HCT116 (cell line): ENCODE measurements at regions not wholly inside any gene's neighbourhood (a gene's known extent, or its start where the extent isn't known, plus 50 kb on each side); places are given as distances from the start of the nearest gene placed in this dataset.
A peak's percentile ranks its signal among the peaks of the same experiment; 100 is the strongest.

ENCODE experiments used
- ATAC-seq: fragments of 200-7000 bp; cut with Tn5 transposase; 2 replicates; pipeline ENCODE4 v1.9.1; 2020; ENCODE audit warnings: mild to moderate bottlenecking, moderate library complexity
- BruUV-seq: library from RNA; stranded (reverse); fragments of 400-500 nt; replicated peaks from 2 replicates; lab custom pipeline; 2021; lab: Mats Ljungman, UMichigan
- CTCF ChIA-PET: fragments of 300-600 bp; sonication (Branson Sonifier 250); formaldehyde crosslinking; loops from one replicate; lab custom pipeline; 2021; ENCODE audit warnings: antibody characterized with exemption; lab: Charles Lee
- POLR2A ChIA-PET: fragments of 300-600, 350-600 bp; sonication (Branson Sonifier 250); formaldehyde crosslinking; loops from one replicate; lab custom pipeline; 2021; ENCODE audit warnings: antibody characterized with exemption; lab: Charles Lee
- RAD21 ChIA-PET, 2 experiments: fragments of 300-600 bp; sonication (Branson Sonifier 250); formaldehyde crosslinking; loops; one replicate each; lab custom pipeline; 2023; ENCODE audit warnings: low total read pairs in 2 of 2; ENCODE audit not compliant: uncharacterized antibody in 2 of 2, unreplicated experiment in 2 of 2, low non-redundant PET in 1 of 2; lab: Charles Lee
- DNase-seq: peaks from one replicate; pipeline ENCODE4 v3.0.0-alpha.2; 2010; ENCODE audit warnings: low read depth, low spot score
- H2AFZ ChIP-seq: fragments of 200-600 bp; shearing (Covaris generic), sonication (generic); 2 replicates; pipeline ENCODE4 v1.6.1; 2017; ENCODE audit warnings: low read depth, mixed run types, mixed read lengths, antibody characterized with exemption, low read length; ENCODE audit not compliant: poor library complexity, severe bottlenecking
- H3K27ac ChIP-seq: 2 replicates; pipeline ENCODE4 v1.5.1; 2012; ENCODE audit warnings: low read depth, low read length
- H3K27me3 ChIP-seq: fragments of 200-600 bp; sonication (generic); 2 replicates; pipeline ENCODE4 v1.6.1; 2016; ENCODE audit warnings: mixed run types, low read length, mixed read lengths; ENCODE audit not compliant: insufficient read depth
- H3K36me3 ChIP-seq, 2 experiments: fragments of 200-500 bp in 1 of 2; fragments of 200-600 bp in 1 of 2; sonication (Bioruptor generic) in 1 of 2; sonication (generic) in 1 of 2; 2 replicates each; pipeline versions ENCODE4 v1.5.1 to v1.6.1; 2014 to 2016; ENCODE audit warnings: low read length in 2 of 2, inconsistent platforms in 1 of 2, mixed read lengths in 1 of 2, mixed run types in 1 of 2; ENCODE audit not compliant: insufficient read depth in 2 of 2, control insufficient read depth in 1 of 2
- H3K4me1 ChIP-seq, 2 experiments: fragments of 200-600 bp in 1 of 2; sonication (generic) in 1 of 2; 2 replicates each; pipeline versions ENCODE4 v1.5.1 to v1.6.1; 2012 to 2017; ENCODE audit warnings: low read length in 2 of 2, inconsistent platforms in 1 of 2, mild to moderate bottlenecking in 1 of 2, mixed read lengths in 1 of 2, mixed run types in 1 of 2, moderate library complexity in 1 of 2; ENCODE audit not compliant: insufficient read depth in 2 of 2, control insufficient read depth in 1 of 2
- H3K4me2 ChIP-seq: fragments of 200-600 bp; sonication (generic); 2 replicates; pipeline ENCODE4 v1.6.1; 2017; ENCODE audit warnings: mixed run types, low read length, mixed read lengths
- H3K4me3 ChIP-seq, 2 experiments: fragments of 200-600 bp in 1 of 2; sonication (generic) in 1 of 2; replicated peaks in 1 of 2; 2 replicates each; pipeline ENCODE4 v1.5.1; 2011 to 2016; ENCODE audit warnings: low read length in 2 of 2, control low read depth in 1 of 2, low read depth in 1 of 2, mild to moderate bottlenecking in 1 of 2, mixed read lengths in 1 of 2, mixed run types in 1 of 2
- H3K79me2 ChIP-seq: fragments of 200-600 bp; sonication (generic); 2 replicates; pipeline ENCODE4 v1.6.1; 2017; ENCODE audit warnings: mild to moderate bottlenecking, mixed run types, low read length, moderate library complexity, mixed read lengths; ENCODE audit not compliant: insufficient read depth
- H3K9ac ChIP-seq: fragments of 200-600 bp; sonication (generic); 2 replicates; pipeline ENCODE4 v1.6.1; 2016; ENCODE audit warnings: low read length, mixed read lengths
- H3K9me2 ChIP-seq: fragments of 200-600 bp; sonication (generic), shearing (Covaris generic); 2 replicates; pipeline ENCODE4 v1.6.1; 2017; ENCODE audit warnings: mixed run types, mild to moderate bottlenecking, moderate library complexity; ENCODE audit not compliant: insufficient read depth
- H3K9me3 ChIP-seq, 2 experiments: fragments of 200-500 bp in 1 of 2; fragments of 200-600 bp in 1 of 2; sonication (Bioruptor generic) in 1 of 2; sonication (generic) in 1 of 2; 2 replicates each; pipeline ENCODE4 v1.6.1; 2014 to 2017; ENCODE audit warnings: low read length in 2 of 2, mixed read lengths in 2 of 2, inconsistent platforms in 1 of 2, low read depth in 1 of 2, mild to moderate bottlenecking in 1 of 2, mixed run types in 1 of 2, moderate library complexity in 1 of 2; ENCODE audit not compliant: control insufficient read depth in 1 of 2, insufficient read depth in 1 of 2
- H4K20me1 ChIP-seq: fragments of 200-600 bp; sonication (generic), shearing (Covaris generic); 2 replicates; pipeline ENCODE4 v1.6.1; 2017; ENCODE audit warnings: mixed run types, mild to moderate bottlenecking, moderate library complexity; ENCODE audit not compliant: insufficient read depth
- CBX3 ChIP-seq: IDR thresholded peaks from 2 replicates; pipeline ENCODE4 v1.6.1; 2012; ENCODE audit warnings: low read depth
- CTCF ChIP-seq, 3 experiments: fragments of 200-600 bp in 1 of 3; sonication (generic) in 1 of 3; IDR thresholded peaks in 2 of 3; conservative IDR thresholded peaks in 1 of 3; 2 replicates each; pipeline ENCODE4 v1.5.1; 2012 to 2017; ENCODE audit warnings: low read depth in 2 of 3, low read length in 2 of 3, antibody characterized with exemption in 1 of 3, borderline replicate concordance in 1 of 3, control low read depth in 1 of 3, mild to moderate bottlenecking in 1 of 3, mixed read lengths in 1 of 3, mixed run types in 1 of 3, moderate library complexity in 1 of 3; ENCODE audit not compliant: insufficient read depth in 1 of 3
- EGR1 ChIP-seq: IDR thresholded peaks from 2 replicates; pipeline ENCODE4 v1.6.1; 2012; ENCODE audit warnings: low read depth
- ELF1 ChIP-seq: IDR thresholded peaks from 2 replicates; pipeline ENCODE4 v1.6.1; 2012; ENCODE audit warnings: low read depth, borderline replicate concordance
- EZH2 ChIP-seq: fragments of 200-600 bp; sonication (generic); IDR thresholded peaks from 2 replicates; pipeline ENCODE4 v1.6.1; 2017; ENCODE audit warnings: antibody characterized with exemption, mixed run types
- MAX ChIP-seq: IDR thresholded peaks from 2 replicates; pipeline ENCODE4 v1.6.1; 2012
- RAD21 ChIP-seq: IDR thresholded peaks from 2 replicates; pipeline ENCODE4 v1.6.1; 2012; ENCODE audit warnings: low read depth, mild to moderate bottlenecking
- SP1 ChIP-seq: IDR thresholded peaks from 2 replicates; pipeline ENCODE4 v1.6.1; 2012; ENCODE audit warnings: low read depth
- ZNF274 ChIP-seq: fragments of 200-500 bp; sonication (Bioruptor generic); IDR thresholded peaks from 2 replicates; pipeline ENCODE4 v1.6.1; 2014; ENCODE audit warnings: mild to moderate bottlenecking, low read depth, low read length, inconsistent platforms
- intact Hi-C: fragments of 100-400 bp; cut with micrococcal nuclease; formaldehyde crosslinking; loops from 2 replicates; pipeline ENCODE4 v1.10.0; 2022
- TF ChIP-seq, protein P1 (sequence below): IDR thresholded peaks from 2 replicates; pipeline ENCODE4 v1.6.1; 2012

- TF ChIP-seq ELF1 (no peak), MAX (no peak), ZNF274 (no peak)
- TF ChIP-seq, protein P1, sequence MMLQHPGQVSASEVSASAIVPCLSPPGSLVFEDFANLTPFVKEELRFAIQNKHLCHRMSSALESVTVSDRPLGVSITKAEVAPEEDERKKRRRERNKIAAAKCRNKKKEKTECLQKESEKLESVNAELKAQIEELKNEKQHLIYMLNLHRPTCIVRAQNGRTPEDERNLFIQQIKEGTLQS: no peak
- TF ChIP-seq, all 23 proteins: peak for 0
Observed at GRCh38 chr1:22297999-22298398, 153.7 kb upstream of the ZBTB40 start (continued).

DNA sequence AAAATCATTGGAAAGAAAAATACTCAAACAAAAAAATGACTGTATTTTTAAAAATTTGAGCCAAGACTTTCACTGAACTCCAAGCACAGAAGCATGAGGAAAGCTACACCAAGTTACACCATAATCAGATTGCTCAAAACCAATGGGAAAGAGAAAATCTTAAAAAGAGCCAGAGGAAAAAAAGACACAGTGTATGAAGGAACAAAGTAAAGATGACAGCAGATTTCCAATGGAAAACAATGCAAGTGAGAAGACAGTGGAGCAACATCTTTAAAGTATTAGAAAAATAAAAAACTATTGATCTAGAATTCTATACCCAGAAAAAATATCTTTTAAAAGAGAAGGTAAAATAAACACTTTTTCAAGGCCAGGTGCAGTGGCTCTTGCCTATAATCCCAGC, 147.8 kb upstream of the ZBTB40 start:
- no peaks in the 10 kb centered on the region for H4K20me1 ChIP-seq
- ChIA-PET POLR2A (no interaction called here), RAD21 (no interaction called here), CTCF (no interaction called here)
- no peaks in the 10 kb centered on the region for H3K79me2 ChIP-seq
- no peak overlapping the region for H3K9ac ChIP-seq
- no peak overlapping the region for H3K4me3 ChIP-seq
- TF ChIP-seq RAD21 (no peak), CBX3 (0 out of 2 replicates have a peak, but pooled peaks have one; percentile 38), ELF1 (no peak), EGR1 (no peak)
- H3K4me2 ChIP-seq: no peak overlapping the region
- no peak overlapping the region for H3K27ac ChIP-seq
- no peaks in the 10 kb centered on the region for H3K9me3 ChIP-seq
- no peak overlapping the region for H2AFZ ChIP-seq
- DNase-seq (no peak), ATAC-seq (no peak)
- H3K27me3 ChIP-seq: peaks cover 9% of the 10 kb centered on the region; the same call in 1 of the 2 replicates
- no peaks in the 10 kb centered on the region for H3K4me1 ChIP-seq
- intact Hi-C loops: no loop called here
- no peaks in the 10 kb centered on the region for H3K36me3 ChIP-seq
- BruUV-seq: no TSS peak
- no peaks in the 10 kb centered on the region for H3K9me2 ChIP-seq

DNA sequence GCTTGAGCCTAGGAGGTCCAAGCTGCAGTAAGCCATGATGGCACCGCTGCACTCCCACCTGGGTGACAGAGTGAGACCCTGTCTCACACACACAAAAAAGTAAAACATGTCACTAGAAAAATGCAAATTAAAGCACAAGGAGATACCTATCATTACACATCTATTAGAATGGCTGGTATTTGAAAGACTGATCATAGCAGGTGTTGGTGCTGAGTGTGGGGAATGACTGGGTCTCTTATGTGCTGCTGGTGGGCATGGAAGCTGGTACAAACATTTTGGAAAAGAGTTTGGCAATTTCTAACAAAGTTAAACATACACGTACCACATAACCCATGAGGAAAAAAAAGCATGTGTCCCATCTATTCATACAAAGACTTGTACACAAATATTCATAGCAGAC, 142.1 kb upstream of the ZBTB40 start:
- no peak overlapping the region for H3K4me3 ChIP-seq
- TF ChIP-seq EZH2: no peak
- no peak for TF ChIP-seq SP1
- no peak for TF ChIP-seq RAD21
- no peak for TF ChIP-seq CTCF (IDR thresholded peaks at IDR 0.05 in 2 of 3, conservative IDR thresholded peaks at IDR 0.05 in 1 of 3; ENCODE audit: borderline replicate concordance in 1 of 3, insufficient read depth in 1 of 3, low read depth in 2 of 3, low read length in 2 of 3)
- TF ChIP-seq, all 23 proteins: peak for 0
- no peak for ATAC-seq
- no peaks in the 10 kb centered on the region for H4K20me1 ChIP-seq
- CTCF ChIA-PET: no interaction called here
- H3K79me2 ChIP-seq: no peaks in the 10 kb centered on the region
- no peak overlapping the region for H2AFZ ChIP-seq
- RAD21 ChIA-PET: no interaction called here
- BruUV-seq: no TSS peak
- H3K9me2 ChIP-seq: no peaks in the 10 kb centered on the region
- no peak for DNase-seq
- no peaks in the 10 kb centered on the region for H3K36me3 ChIP-seq
- H3K27ac ChIP-seq: no peak overlapping the region
- no peaks in the 10 kb centered on the region for H3K9me3 ChIP-seq
- POLR2A ChIA-PET: no interaction called here
- intact Hi-C loops: no loop called here
- H3K4me2 ChIP-seq: no peak overlapping the region
- H3K9ac ChIP-seq: no peak overlapping the region
- H3K27me3 ChIP-seq: peaks cover 9% of the 10 kb centered on the region; the same call in 1 of the 2 replicates
- no peaks in the 10 kb centered on the region for H3K4me1 ChIP-seq
